CD14-positive monocyte (primary cell): ENCODE measurements at regions not wholly inside any gene's neighbourhood (a gene's known extent, or its start where the extent isn't known, plus 50 kb on each side); places are given as distances from the start of the nearest gene placed in this dataset.

Experiments
- DNase-seq, 3 donors: peaks; one replicate each; pipeline ENCODE4 v3.0.0-alpha.2; 2011 to 2022
- H2AFZ ChIP-seq: 2 replicates; pipeline ENCODE4 v1.6.0; 2012; ENCODE audit warnings: mild to moderate bottlenecking, low read depth, low read length, inconsistent platforms; ENCODE audit not compliant: insufficient read depth, poor library complexity, severe bottlenecking
- H3K27ac ChIP-seq, 2 donors: 1 replicate in 1 of 2; 2 replicates in 1 of 2; pipeline ENCODE4 v1.5.1; 2012 to 2013; ENCODE audit warnings: low read length in 2 of 2, control low read depth in 1 of 2, inconsistent platforms in 1 of 2, low read depth in 1 of 2, mild to moderate bottlenecking in 1 of 2
- H3K27me3 ChIP-seq, 2 donors: one replicate each; pipeline versions ENCODE4 v1.6.0 to v1.6.1; 2011 to 2013; ENCODE audit warnings: low read length in 2 of 2; ENCODE audit not compliant: control insufficient read depth in 2 of 2, insufficient read depth in 2 of 2
- H3K36me3 ChIP-seq, 2 donors: replicated peaks in 1 of 2; 1 replicate in 1 of 2; 2 replicates in 1 of 2; pipeline versions ENCODE4 v1.5.1 to v1.6.1; 2012 to 2013; ENCODE audit warnings: low read length in 2 of 2, control low read depth in 1 of 2, inconsistent platforms in 1 of 2, mild to moderate bottlenecking in 1 of 2; ENCODE audit not compliant: insufficient read depth in 2 of 2, control insufficient read depth in 1 of 2
- H3K4me1 ChIP-seq, 2 donors: 1 replicate in 1 of 2; 2 replicates in 1 of 2; pipeline versions ENCODE4 v1.5.1 to v1.6.1; 2012 to 2013; ENCODE audit warnings: low read length in 2 of 2, control low read depth in 1 of 2, inconsistent platforms in 1 of 2, mild to moderate bottlenecking in 1 of 2, moderate library complexity in 1 of 2; ENCODE audit not compliant: insufficient read depth in 2 of 2, control insufficient read depth in 1 of 2
- H3K4me2 ChIP-seq: replicated peaks from 2 replicates; pipeline ENCODE3; 2012; ENCODE audit warnings: low read length, moderate library complexity, mild to moderate bottlenecking; ENCODE audit not compliant: poor library complexity, severe bottlenecking; ENCODE audit errors: extremely low read depth
- H3K4me3 ChIP-seq, 3 experiments: fragments of 200-600 bp in 1 of 3; sonication (generic) in 1 of 3; replicated peaks in 1 of 3; 1 replicate in 2 of 3; 2 replicates in 1 of 3; pipeline ENCODE4 v1.5.1; 2011 to 2013; ENCODE audit warnings: low read length in 3 of 3, mild to moderate bottlenecking in 3 of 3, control low read depth in 2 of 3, low read depth in 2 of 3, inconsistent platforms in 1 of 3, moderate library complexity in 1 of 3
- H3K79me2 ChIP-seq: 2 replicates; pipeline ENCODE4 v1.6.0; 2012; ENCODE audit warnings: mild to moderate bottlenecking, control low read depth, inconsistent platforms, low read length, moderate library complexity; ENCODE audit not compliant: insufficient read depth
- H3K9ac ChIP-seq: 2 replicates; pipeline ENCODE4 v1.6.0; 2017; ENCODE audit warnings: low read length, mild to moderate bottlenecking; ENCODE audit not compliant: insufficient read depth, poor library complexity, severe bottlenecking
- H3K9me3 ChIP-seq, 2 donors: replicated peaks in 1 of 2; 1 replicate in 1 of 2; 2 replicates in 1 of 2; pipeline versions ENCODE4 v1.5.1 to v1.6.1; 2012 to 2013; ENCODE audit warnings: low read length in 2 of 2, control low read depth in 1 of 2; ENCODE audit not compliant: control insufficient read depth in 1 of 2, insufficient read depth in 1 of 2
- H4K20me1 ChIP-seq: 2 replicates; pipeline ENCODE4 v1.6.0; 2012; ENCODE audit warnings: mild to moderate bottlenecking, low read length, control low read depth, moderate library complexity; ENCODE audit not compliant: insufficient read depth
- H3K27ac Mint-ChIP-seq, 7 donors: one replicate each; pipeline ENCODE4 v1.8.0; 2020; ENCODE audit warnings: mild to moderate bottlenecking in 7 of 7, mixed read lengths in 7 of 7, moderate library complexity in 6 of 7, inconsistent platforms in 2 of 7
- H3K27me3 Mint-ChIP-seq, 3 donors: one replicate each; pipeline ENCODE4 v1.8.0; 2021 to 2022; ENCODE audit warnings: low read depth in 3 of 3, mild to moderate bottlenecking in 3 of 3, mixed read lengths in 3 of 3, moderate library complexity in 3 of 3, inconsistent platforms in 1 of 3
- H3K36me3 Mint-ChIP-seq, 2 donors: one replicate each; pipeline ENCODE4 v1.8.0; 2020; ENCODE audit warnings: mixed read lengths in 2 of 2, inconsistent platforms in 1 of 2, mild to moderate bottlenecking in 1 of 2
- H3K4me1 Mint-ChIP-seq: one replicate; pipeline ENCODE4 v1.8.0; 2020; ENCODE audit warnings: mild to moderate bottlenecking, mixed read lengths
- H3K4me3 Mint-ChIP-seq, 2 donors: one replicate each; pipeline ENCODE4 v1.8.0; 2020; ENCODE audit warnings: mild to moderate bottlenecking in 2 of 2, mixed read lengths in 2 of 2, moderate library complexity in 1 of 2
- H3K9me3 Mint-ChIP-seq, 7 donors: one replicate each; pipeline ENCODE4 v1.8.0; 2020 to 2022; ENCODE audit warnings: mixed read lengths in 7 of 7, mild to moderate bottlenecking in 6 of 7, moderate library complexity in 6 of 7, inconsistent platforms in 2 of 7
- CTCF ChIP-seq: fragments of 200-600 bp; IDR thresholded peaks from one replicate; pipeline ENCODE4 v1.8.0; 2022; ENCODE audit warnings: antibody characterized with exemption, mild to moderate bottlenecking
- WGBS: methylation state at CpG from one replicate; pipeline ENCODE4 v1.1.5; 2013; ENCODE audit warnings: missing lambda C conversion rate; ENCODE audit not compliant: insufficient coverage; 5-methylcytosine and 5-hydroxymethylcytosine counted together
- intact Hi-C, 2 donors: fragments of 100-400 bp; cut with micrococcal nuclease; formaldehyde crosslinking; loops; one replicate each; pipeline versions ENCODE4 v1.15.0 to v1.15.1; 2023

GRCh38 chr2:220188031-220188430, 560.6 kb downstream of the SLC4A3 start:
- H3K27ac Mint-ChIP-seq = no peak overlapping the region
- Histone ChIP-seq H3K27me3 (no peaks in the 10 kb centered on the region), H4K20me1 (no peaks in the 10 kb centered on the region), H3K9me3 (peaks cover 3 to 20% of the 10 kb centered on the region in 2 donors), H3K79me2 (no peaks in the 10 kb centered on the region), H2AFZ (no peak overlapping the region), H3K9ac (no peak overlapping the region), H3K27ac (no peak overlapping the region), H3K36me3 (no peaks in the 10 kb centered on the region), H3K4me1 (no peaks in the 10 kb centered on the region), H3K4me2 (no peak overlapping the region), H3K4me3 (no peak overlapping the region)
- WGBS = no CpG with 5 or more reads among the region's 2 CpGs
- peaks cover 0 to 13% (median 4%) of the 10 kb centered on the region in 7 donors for H3K9me3 Mint-ChIP-seq
- H3K27me3 Mint-ChIP-seq = no peaks in the 10 kb centered on the region
- intact Hi-C loops = no loop called here
- no peaks in the 10 kb centered on the region for H3K4me1 Mint-ChIP-seq
- no peak for TF ChIP-seq CTCF
- no peaks in the 10 kb centered on the region for H3K36me3 Mint-ChIP-seq
- H3K4me3 Mint-ChIP-seq = no peak overlapping the region
- no peak for DNase-seq

GRCh38 chr2:220191031-220191430, 563.6 kb downstream of the SLC4A3 start:
- no peak overlapping the region for H3K4me2 ChIP-seq
- 57% methylated on average over 1 of the region's 1 CpG for WGBS
- H3K9me3 ChIP-seq = peaks cover 10 to 25% of the 10 kb centered on the region in 2 donors
- H3K9ac ChIP-seq = no peak overlapping the region
- no peak overlapping the region for H3K27ac ChIP-seq
- Mint-ChIP-seq H3K4me1 (no peaks in the 10 kb centered on the region), H3K36me3 (no peaks in the 10 kb centered on the region), H3K27me3 (no peaks in the 10 kb centered on the region), H3K27ac (no peak overlapping the region), H3K4me3 (no peak overlapping the region), H3K9me3 (peaks cover 2 to 15% (median 4%) of the 10 kb centered on the region in 7 donors)
- H3K4me1 ChIP-seq = no peaks in the 10 kb centered on the region
- H3K36me3 ChIP-seq = no peaks in the 10 kb centered on the region
- H2AFZ ChIP-seq = no peak overlapping the region
- no peak for TF ChIP-seq CTCF
- no peaks in the 10 kb centered on the region for H3K27me3 ChIP-seq
- DNase-seq = no peak
- H4K20me1 ChIP-seq = no peaks in the 10 kb centered on the region
- no peaks in the 10 kb centered on the region for H3K79me2 ChIP-seq
- H3K4me3 ChIP-seq = no peak overlapping the region
- intact Hi-C loops = no loop called here
